ENCODE measurements at regions not wholly inside any gene's neighbourhood (a gene's known extent, or its start where the extent isn't known, plus 50 kb on each side); places are given as distances from the start of the nearest gene placed in this dataset.

GRCh38 chr1:48123647-48124046, 98.9 kb upstream of the SLC5A9 start:
- TF ChIP-seq CTCF (IDR thresholded peaks at IDR 0.05 in 4 of 5, conservative IDR thresholded peaks at IDR 0.05 in 1 of 5) (no peak), POLR2A (IDR thresholded peaks at IDR 0.05) (no peak)
- in situ Hi-C loops (cut with MboI; ENCODE audit: low sequenced_read_pairs in 4 of 4): loop anchor here in 3 of 4 donors (25.0 kb wide), 3 partner anchors 364 to 564 kb away; no protein-coding TSS in a partner anchor
- Histone ChIP-seq H3K4me3 (no peak overlapping the region), H3K27ac (no peak overlapping the region), H3K36me3 (no peaks in the 10 kb centered on the region), H3K4me1 (no peaks in the 10 kb centered on the region), H3K9me3 (no peaks in the 10 kb centered on the region), H3K27me3 (peaks cover 0 to 2% (median 0%) of the 10 kb centered on the region in 3 donors)
- no peak for ATAC-seq
- intact Hi-C loops (cut with DNase I; ENCODE audit: low total_unique reads): no loop called here
- no peak for DNase-seq

GRCh38 chr1:48121955-48122354, 100.6 kb upstream of the SLC5A9 start:
- ATAC-seq (no peak), DNase-seq (no peak)
- H3K36me3 ChIP-seq: no peaks in the 10 kb centered on the region
- peaks cover 0 to 2% (median 0%) of the 10 kb centered on the region in 3 donors for H3K27me3 ChIP-seq
- no peaks in the 10 kb centered on the region for H3K4me1 ChIP-seq
- in situ Hi-C loops (cut with MboI; ENCODE audit: low sequenced_read_pairs in 4 of 4) (loop anchor here in 3 of 4 donors (25.0 kb wide), 3 partner anchors 365 to 565 kb away; no protein-coding TSS in a partner anchor), intact Hi-C loops (cut with DNase I; ENCODE audit: low total_unique reads) (no loop called here)
- H3K4me3 ChIP-seq: no peak overlapping the region
- H3K27ac ChIP-seq: no peak overlapping the region
- TF ChIP-seq POLR2A (IDR thresholded peaks at IDR 0.05) (no peak), CTCF (IDR thresholded peaks at IDR 0.05 in 4 of 5, conservative IDR thresholded peaks at IDR 0.05 in 1 of 5) (no peak)
- no peaks in the 10 kb centered on the region for H3K9me3 ChIP-seq

- H3K36me3 ChIP-seq: no peaks in the 10 kb centered on the region
- DNase-seq: no peak
- H3K4me1 ChIP-seq: no peaks in the 10 kb centered on the region
- no peak overlapping the region for H3K4me3 ChIP-seq
- intact Hi-C loops (cut with DNase I; ENCODE audit: low total_unique reads): no loop called here
- ATAC-seq: no peak
- in situ Hi-C loops (cut with MboI; ENCODE audit: low sequenced_read_pairs in 4 of 4): loop anchor here in 3 of 4 donors (25.0 kb wide), 3 partner anchors 367 to 567 kb away; no protein-coding TSS in a partner anchor
- H3K27me3 ChIP-seq: peaks cover 0 to 2% (median 0%) of the 10 kb centered on the region in 3 donors
- H3K27ac ChIP-seq: no peak overlapping the region
- TF ChIP-seq POLR2A (IDR thresholded peaks at IDR 0.05): no peak
- TF ChIP-seq CTCF (IDR thresholded peaks at IDR 0.05 in 4 of 5, conservative IDR thresholded peaks at IDR 0.05 in 1 of 5): no peak
- H3K9me3 ChIP-seq: no peaks in the 10 kb centered on the region
These were observed 101.9 kb upstream of the SLC5A9 start for GRCh38 chr1:48120621-48121020.

- H3K27ac ChIP-seq: no peak overlapping the region
- in situ Hi-C loops (cut with MboI; ENCODE audit: low sequenced_read_pairs in 4 of 4): loop anchor here in 3 of 4 donors (25.0 kb wide), 3 partner anchors 371 to 571 kb away; no protein-coding TSS in a partner anchor
- TF ChIP-seq CTCF (IDR thresholded peaks at IDR 0.05 in 4 of 5, conservative IDR thresholded peaks at IDR 0.05 in 1 of 5) (no peak), POLR2A (IDR thresholded peaks at IDR 0.05) (no peak)
- no peaks in the 10 kb centered on the region for H3K36me3 ChIP-seq
- ATAC-seq (no peak), DNase-seq (no peak)
- intact Hi-C loops (cut with DNase I; ENCODE audit: low total_unique reads): no loop called here
- H3K4me1 ChIP-seq: no peaks in the 10 kb centered on the region
- no peaks in the 10 kb centered on the region for H3K9me3 ChIP-seq
- H3K27me3 ChIP-seq: no peaks in the 10 kb centered on the region
- no peak overlapping the region for H3K4me3 ChIP-seq
These were observed 106.7 kb upstream of the SLC5A9 start for GRCh38 chr1:48115835-48116234.
